ENCODE measurements at regions not wholly inside any gene's neighbourhood (a gene's known extent, or its start where the extent isn't known, plus 50 kb on each side); places are given as distances from the start of the nearest gene placed in this dataset.

DNA sequence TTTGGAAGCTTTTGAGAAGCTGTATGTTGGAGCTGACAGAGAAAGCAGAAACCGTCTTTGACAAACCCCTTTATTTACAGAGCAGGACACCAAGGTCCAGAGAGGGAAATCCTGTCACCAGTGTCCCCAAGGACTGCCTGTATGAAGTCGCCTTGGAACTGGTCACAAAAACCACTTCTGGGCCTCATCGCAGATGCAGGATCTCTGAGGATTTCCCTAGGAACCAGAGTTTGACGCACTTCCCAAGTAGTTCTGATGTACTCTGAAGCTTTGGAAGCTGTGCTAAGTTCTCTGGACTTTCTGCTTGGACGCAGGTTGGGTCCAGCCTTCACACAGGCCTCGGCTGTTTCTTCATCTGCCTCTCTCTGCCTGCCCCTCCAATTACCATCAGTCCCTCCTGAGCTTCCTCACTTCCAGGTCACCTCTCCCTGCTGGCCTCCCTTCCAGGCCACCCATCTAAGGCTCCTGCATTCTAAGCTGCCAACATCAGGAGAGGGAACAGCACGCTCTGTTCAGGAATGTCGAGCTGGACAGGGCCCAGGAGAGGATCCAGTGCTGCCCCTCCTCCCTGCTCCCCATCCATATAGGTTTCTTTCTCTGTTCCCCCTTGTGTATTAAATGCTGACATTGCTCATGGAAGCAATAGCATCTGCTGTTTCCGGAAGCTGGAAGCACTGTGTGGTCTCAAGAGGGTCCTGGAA lies 270.8 kb downstream of the OPA1 start:
- peak; percentile 82 to 84 for TF ChIP-seq POLR2AphosphoS5 (IDR thresholded peaks at IDR 0.05)
- TF ChIP-seq, protein P1, sequence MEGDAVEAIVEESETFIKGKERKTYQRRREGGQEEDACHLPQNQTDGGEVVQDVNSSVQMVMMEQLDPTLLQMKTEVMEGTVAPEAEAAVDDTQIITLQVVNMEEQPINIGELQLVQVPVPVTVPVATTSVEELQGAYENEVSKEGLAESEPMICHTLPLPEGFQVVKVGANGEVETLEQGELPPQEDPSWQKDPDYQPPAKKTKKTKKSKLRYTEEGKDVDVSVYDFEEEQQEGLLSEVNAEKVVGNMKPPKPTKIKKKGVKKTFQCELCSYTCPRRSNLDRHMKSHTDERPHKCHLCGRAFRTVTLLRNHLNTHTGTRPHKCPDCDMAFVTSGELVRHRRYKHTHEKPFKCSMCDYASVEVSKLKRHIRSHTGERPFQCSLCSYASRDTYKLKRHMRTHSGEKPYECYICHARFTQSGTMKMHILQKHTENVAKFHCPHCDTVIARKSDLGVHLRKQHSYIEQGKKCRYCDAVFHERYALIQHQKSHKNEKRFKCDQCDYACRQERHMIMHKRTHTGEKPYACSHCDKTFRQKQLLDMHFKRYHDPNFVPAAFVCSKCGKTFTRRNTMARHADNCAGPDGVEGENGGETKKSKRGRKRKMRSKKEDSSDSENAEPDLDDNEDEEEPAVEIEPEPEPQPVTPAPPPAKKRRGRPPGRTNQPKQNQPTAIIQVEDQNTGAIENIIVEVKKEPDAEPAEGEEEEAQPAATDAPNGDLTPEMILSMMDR (IDR thresholded peaks at IDR 0.05), result no peak
- peak; percentile 92 for TF ChIP-seq EP300 (IDR thresholded peaks at IDR 0.05)
- no peak for TF ChIP-seq POLR2A (IDR thresholded peaks at IDR 0.05; ENCODE audit: low read depth)
